ENCODE measurements at regions not wholly inside any gene's neighbourhood (a gene's known extent, or its start where the extent isn't known, plus 50 kb on each side); places are given as distances from the start of the nearest gene placed in this dataset.

- H3K27me3 ChIP-seq = no peaks in the 10 kb centered on the region
- H3K36me3 ChIP-seq = no peaks in the 10 kb centered on the region
- Mint-ChIP-seq H3K4me1 (no peaks in the 10 kb centered on the region), H3K27ac (no peak overlapping the region), H3K4me3 (no peak overlapping the region), H3K9me3 (no peaks in the 10 kb centered on the region), H3K36me3 (peaks cover 2% of the 10 kb centered on the region), H3K27me3 (ENCODE audit: insufficient read depth, low read depth) (no peaks in the 10 kb centered on the region)
- no peak overlapping the region for H3K4me2 ChIP-seq
- no peaks in the 10 kb centered on the region for H3K9me3 ChIP-seq (ENCODE audit: low read depth)
- no peak overlapping the region for H3K9ac ChIP-seq
- no peak overlapping the region for H3K4me3 ChIP-seq
- no peak overlapping the region for H2AFZ ChIP-seq (replicated peaks)
- H3K27ac ChIP-seq = no peak overlapping the region
- TF ChIP-seq EZH2 (IDR thresholded peaks at IDR 0.05) (no peak), CTCF (IDR thresholded peaks at IDR 0.05) (no peak)
- no peaks in the 10 kb centered on the region for H4K20me1 ChIP-seq (ENCODE audit: low read depth)
- no peaks in the 10 kb centered on the region for H3K4me1 ChIP-seq
- no peak for DNase-seq (ENCODE audit: low spot score)
- no peaks in the 10 kb centered on the region for H3K79me2 ChIP-seq (ENCODE audit: low read depth)
- no peaks in the 10 kb centered on the region for H3F3A ChIP-seq (ENCODE audit: low read depth)
Measured at GRCh38 chr3:74332165-74332564, 282.3 kb downstream of the CNTN3 start.

GRCh38 chr3:74331711-74332110 lies 282.7 kb downstream of the CNTN3 start:
- H2AFZ ChIP-seq (replicated peaks) = no peak overlapping the region
- no peak for DNase-seq (ENCODE audit: low spot score)
- Mint-ChIP-seq H3K27ac (no peak overlapping the region), H3K4me3 (no peak overlapping the region), H3K36me3 (peaks cover 2% of the 10 kb centered on the region), H3K9me3 (no peaks in the 10 kb centered on the region), H3K4me1 (no peaks in the 10 kb centered on the region), H3K27me3 (ENCODE audit: insufficient read depth, low read depth) (no peaks in the 10 kb centered on the region)
- H3K79me2 ChIP-seq (ENCODE audit: low read depth) = no peaks in the 10 kb centered on the region
- no peak for TF ChIP-seq CTCF (IDR thresholded peaks at IDR 0.05)
- no peak for TF ChIP-seq EZH2 (IDR thresholded peaks at IDR 0.05)
- TF ChIP-seq EZH2phosphoT487 (IDR thresholded peaks at IDR 0.05) = no peak
- H3K36me3 ChIP-seq = no peaks in the 10 kb centered on the region
- no peaks in the 10 kb centered on the region for H3F3A ChIP-seq (ENCODE audit: low read depth)
- no peak overlapping the region for H3K27ac ChIP-seq
- H4K20me1 ChIP-seq (ENCODE audit: low read depth) = no peaks in the 10 kb centered on the region
- H3K4me3 ChIP-seq = no peak overlapping the region
- no peak overlapping the region for H3K9ac ChIP-seq
- H3K4me2 ChIP-seq = no peak overlapping the region
- H3K27me3 ChIP-seq = no peaks in the 10 kb centered on the region
- H3K9me3 ChIP-seq (ENCODE audit: low read depth) = no peaks in the 10 kb centered on the region
- no peaks in the 10 kb centered on the region for H3K4me1 ChIP-seq

GRCh38 chr3:74329096-74329495 lies 285.4 kb downstream of the CNTN3 start:
- TF ChIP-seq EZH2phosphoT487 (IDR thresholded peaks at IDR 0.05) = no peak
- TF ChIP-seq CTCF (IDR thresholded peaks at IDR 0.05) = no peak
- TF ChIP-seq EZH2 (IDR thresholded peaks at IDR 0.05) = no peak
- H4K20me1 ChIP-seq (ENCODE audit: low read depth) = no peaks in the 10 kb centered on the region

GRCh38 chr3:74328435-74328834 lies 286.0 kb downstream of the CNTN3 start:
- no peaks in the 10 kb centered on the region for H3K9me3 ChIP-seq (ENCODE audit: low read depth)
- H3K79me2 ChIP-seq (ENCODE audit: low read depth) = no peaks in the 10 kb centered on the region
- no peaks in the 10 kb centered on the region for H3K36me3 ChIP-seq
- no peaks in the 10 kb centered on the region for H3K9me3 Mint-ChIP-seq
- H3K4me3 ChIP-seq = no peak overlapping the region
- no peak for DNase-seq (ENCODE audit: low spot score)
- H2AFZ ChIP-seq (replicated peaks) = no peak overlapping the region
- TF ChIP-seq EZH2phosphoT487 (IDR thresholded peaks at IDR 0.05) (no peak), EZH2 (IDR thresholded peaks at IDR 0.05) (no peak), CTCF (IDR thresholded peaks at IDR 0.05) (no peak)
- H3K36me3 Mint-ChIP-seq = no peaks in the 10 kb centered on the region
- no peak overlapping the region for H3K4me2 ChIP-seq
- no peak overlapping the region for H3K9ac ChIP-seq
- H3K4me1 Mint-ChIP-seq = no peaks in the 10 kb centered on the region
- no peak overlapping the region for H3K27ac ChIP-seq
- H3K27me3 ChIP-seq = no peaks in the 10 kb centered on the region
- H3K27ac Mint-ChIP-seq = no peak overlapping the region
- no peaks in the 10 kb centered on the region for H4K20me1 ChIP-seq (ENCODE audit: low read depth)
- no peaks in the 10 kb centered on the region for H3F3A ChIP-seq (ENCODE audit: low read depth)
- no peaks in the 10 kb centered on the region for H3K4me1 ChIP-seq
- H3K4me3 Mint-ChIP-seq = no peak overlapping the region
- H3K27me3 Mint-ChIP-seq (ENCODE audit: insufficient read depth, low read depth) = no peaks in the 10 kb centered on the region

More at GRCh38 chr3:74329096-74329495, 285.4 kb downstream of the CNTN3 start:
- H3K4me3 Mint-ChIP-seq = no peak overlapping the region
- H3K36me3 ChIP-seq = no peaks in the 10 kb centered on the region
- no peak for DNase-seq (ENCODE audit: low spot score)
- H3K27ac ChIP-seq = no peak overlapping the region
- no peaks in the 10 kb centered on the region for H3K9me3 Mint-ChIP-seq
- no peaks in the 10 kb centered on the region for H3K79me2 ChIP-seq (ENCODE audit: low read depth)
- H2AFZ ChIP-seq (replicated peaks) = no peak overlapping the region
- no peaks in the 10 kb centered on the region for H3K4me1 Mint-ChIP-seq
- H3K27me3 ChIP-seq = no peaks in the 10 kb centered on the region
- no peaks in the 10 kb centered on the region for H3K36me3 Mint-ChIP-seq
- no peak overlapping the region for H3K4me3 ChIP-seq
- H3K9ac ChIP-seq = no peak overlapping the region
- no peak overlapping the region for H3K27ac Mint-ChIP-seq
- no peaks in the 10 kb centered on the region for H3F3A ChIP-seq (ENCODE audit: low read depth)
- no peaks in the 10 kb centered on the region for H3K27me3 Mint-ChIP-seq (ENCODE audit: insufficient read depth, low read depth)
- H3K4me2 ChIP-seq = no peak overlapping the region
- H3K4me1 ChIP-seq = no peaks in the 10 kb centered on the region
- H3K9me3 ChIP-seq (ENCODE audit: low read depth) = no peaks in the 10 kb centered on the region

All from neural progenitor cell (in vitro differentiated cells).